Heart right ventricle (tissue), 16 donors: ENCODE measurements at regions not wholly inside any gene's neighbourhood (a gene's known extent, or its start where the extent isn't known, plus 50 kb on each side); places are given as distances from the start of the nearest gene placed in this dataset.

ENCODE experiments used
- ATAC-seq, 8 donors: fragments of 200-7000 bp; cut with Tn5 transposase; one replicate each; pipeline ENCODE4 v1.9.1; 2020; ENCODE audit warnings: mild to moderate bottlenecking in 8 of 8, moderate library complexity in 8 of 8, moderate number of reproducible peaks in 1 of 8
- DNase-seq, 2 donors: peaks; one replicate each; pipeline ENCODE4 v3.0.0-alpha.2; 2020
- H3K27ac ChIP-seq, 10 donors: fragments of 200-600 bp; sonication (generic) in 2 of 10; one replicate each; pipeline versions ENCODE4 v1.5.0 to v1.8.0; 2020 to 2022; ENCODE audit warnings: mild to moderate bottlenecking in 3 of 10
- H3K27me3 ChIP-seq, 7 donors: fragments of 200-600 bp; one replicate each; pipeline ENCODE4 v1.8.0; 2021 to 2022; ENCODE audit warnings: mild to moderate bottlenecking in 2 of 7
- H3K36me3 ChIP-seq, 9 donors: fragments of 200-600 bp; sonication (generic) in 1 of 9; one replicate each; pipeline versions ENCODE4 v1.5.0 to v1.8.0; 2020 to 2022; ENCODE audit warnings: mild to moderate bottlenecking in 2 of 9
- H3K4me1 ChIP-seq, 9 donors: fragments of 200-600 bp; sonication (generic) in 1 of 9; one replicate each; pipeline versions ENCODE4 v1.5.0 to v1.8.0; 2020 to 2022; ENCODE audit warnings: mild to moderate bottlenecking in 4 of 9
- H3K4me3 ChIP-seq, 10 donors: fragments of 200-600 bp; sonication (generic) in 2 of 10; one replicate each; pipeline versions ENCODE4 v1.5.0 to v1.8.0; 2020 to 2022; ENCODE audit warnings: mild to moderate bottlenecking in 7 of 10, moderate library complexity in 2 of 10
- H3K9me3 ChIP-seq, 11 donors: fragments of 200-600 bp in 10 of 11; sonication (generic) in 2 of 11; one replicate each; pipeline versions ENCODE4 v1.5.0 to v1.8.0; 2013 to 2022; ENCODE audit warnings: mild to moderate bottlenecking in 2 of 11, control low read depth in 1 of 11, moderate library complexity in 1 of 11
- CTCF ChIP-seq, 9 donors: fragments of 200-600 bp; sonication (generic) in 2 of 9; IDR thresholded peaks; one replicate each; pipeline versions ENCODE4 v1.5.0 to v1.8.0; 2021 to 2022; ENCODE audit warnings: antibody characterized with exemption in 9 of 9, mild to moderate bottlenecking in 5 of 9, moderate library complexity in 1 of 9
- WGBS, 2 donors: extraction: QIAGEN DNeasy Blood & Tissue Kit; methylation state at CpG; one replicate each; pipeline ENCODE4 v1.1.7; 2013; ENCODE audit warnings: inconsistent platforms in 1 of 2; 5-methylcytosine and 5-hydroxymethylcytosine counted together
- intact Hi-C, 10 donors: fragments of 100-400 bp; cut with DNase I; formaldehyde crosslinking; loops; one replicate each; pipeline versions ENCODE4 v1.11.1 to v1.14.2; 2022
- donor health status: Arrhythmogenic right ventricular cardiomyopathy.
- donor health status: ischemic (EF 13 %, LVEDD 7.1; RV severe dilation, severe dysfunction).
- donor health status: healthy with polysubstance abuse.
- donor health status: DM: no; HTN: yes; CAD: no.
- donor health status: DM: no; HTN: no; CAD: no.
- donor health status: ischemic (EF 25% LVEDD 6.9; RV normal size, moderate dysfunction).
- donor health status: ischemic (EF 25% LVEDD 5.7; RV mildly dilated, moderate dysfunction).
- donor health status: healthy.
- donor health status: DM: yes; HTN: yes; CAD: no.
- donor health status: Ischemic cardiomyopathy.
- donor health status: ischemic (EF 35%, LVEDD 5.7; RV mildly dilated, moderate dysfunction).
- donor health status: nonischemic (EF 11% LVEDD 7.7; RV severe dilation, severe dysfunction).
- donor health status: DM: yes; HTN: yes; CAD: no.
- donor health status: PGD.
- donor health status: ischemic (EF 29% LVEDD 5.4; RV normal size, mild dysfunction).
- donor health status: nonischemic (EF 23%, LVEDD 6.1; RV moderate dilation, normal function).

- no peaks in the 10 kb centered on the region for H3K9me3 ChIP-seq
- no peak for DNase-seq
- no peaks in the 10 kb centered on the region for H3K36me3 ChIP-seq
- 84 to 89% methylated on average over 4 of the region's 4 CpGs for WGBS, 2 donors
- no peak overlapping the region for H3K27ac ChIP-seq
- ATAC-seq: no peak
- H3K4me3 ChIP-seq: no peak overlapping the region
- TF ChIP-seq CTCF (IDR thresholded peaks at IDR 0.05): no peak
- intact Hi-C loops: no loop called here
- H3K27me3 ChIP-seq: peaks cover 0 to 4% (median 0%) of the 10 kb centered on the region in 7 donors
- peaks cover 0 to 76% (median 10%) of the 10 kb centered on the region in 9 donors for H3K4me1 ChIP-seq
These were observed 69.2 kb upstream of the RIPOR2 start for GRCh38 chr6:25005010-25005409.

- Histone ChIP-seq H3K36me3 (no peaks in the 10 kb centered on the region), H3K9me3 (no peaks in the 10 kb centered on the region), H3K4me3 (no peak overlapping the region), H3K4me1 (peaks cover 0 to 85% (median 10%) of the 10 kb centered on the region in 9 donors), H3K27me3 (peaks cover 0 to 4% (median 0%) of the 10 kb centered on the region in 7 donors), H3K27ac (peak overlapping the region in 8 of 10 donors; percentile 15 to 88 (median 52))
- no peak for DNase-seq
- TF ChIP-seq CTCF (IDR thresholded peaks at IDR 0.05): no peak
- WGBS, 2 donors: 99 to 100% methylated on average over 1 of the region's 1 CpG
- intact Hi-C loops: no loop called here
- ATAC-seq: no peak
These were observed 70.3 kb upstream of the RIPOR2 start for GRCh38 chr6:25006075-25006474.

GRCh38 chr6:25006565-25007001 is 70.8 kb upstream of the RIPOR2 start:
- WGBS, 2 donors: 26 to 27% methylated on average over 3 of the region's 3 CpGs
- TF ChIP-seq CTCF (IDR thresholded peaks at IDR 0.05): no peak
- intact Hi-C loops: no loop called here
- Histone ChIP-seq H3K36me3 (no peaks in the 10 kb centered on the region), H3K4me1 (peaks cover 0 to 89% (median 10%) of the 10 kb centered on the region in 9 donors), H3K27ac (peak overlapping the region in 9 of 10 donors; percentile 29 to 88 (median 53)), H3K9me3 (no peaks in the 10 kb centered on the region), H3K27me3 (peaks cover 0 to 4% (median 0%) of the 10 kb centered on the region in 7 donors), H3K4me3 (peak overlapping the region in 1 of 10 donors; percentile 7)
- peak; percentile 43 to 98 (median 88) for ATAC-seq
- DNase-seq: peak in 1 of 2 donors; percentile 28

- DNase-seq (no peak), ATAC-seq (no peak)
- intact Hi-C loops: no loop called here
- no peaks in the 10 kb centered on the region for H3K9me3 ChIP-seq
- H3K27ac ChIP-seq: peak overlapping the region in 6 of 10 donors; percentile 43 to 88 (median 60)
- peaks cover 0 to 4% (median 0%) of the 10 kb centered on the region in 7 donors for H3K27me3 ChIP-seq
- WGBS, 2 donors: 63 to 74% methylated on average over 3 of the region's 3 CpGs
- H3K36me3 ChIP-seq: no peaks in the 10 kb centered on the region
- peaks cover 0 to 84% (median 10%) of the 10 kb centered on the region in 9 donors for H3K4me1 ChIP-seq
- TF ChIP-seq CTCF (IDR thresholded peaks at IDR 0.05): no peak
- H3K4me3 ChIP-seq: peak overlapping the region in 1 of 10 donors; percentile 7
These were observed 71.5 kb upstream of the RIPOR2 start for GRCh38 chr6:25007269-25007699.
